GM12892 (cell line): ENCODE measurements at regions not wholly inside any gene's neighbourhood (a gene's known extent, or its start where the extent isn't known, plus 50 kb on each side); places are given as distances from the start of the nearest gene placed in this dataset.
"Not testable (repeated sequence)": the region's sequence is repeated elsewhere in the genome, so short reads cannot be mapped to it uniquely, and the experiment has no call there.

ENCODE experiments used
- DNase-seq: peaks from one replicate; pipeline ENCODE4 v3.0.0; 2011; ENCODE audit not compliant: insufficient read length
- FAIRE-seq: peaks from 2 replicates; lab custom pipeline; 2011; peaks lifted over from hg19 to GRCh38; lab: Jason Lieb, UNC
- POLR2A ChIP-seq: IDR thresholded peaks from 2 replicates; pipeline ENCODE4 v1.6.1; 2011; ENCODE audit warnings: low read depth, low read length, control low read depth

DNA sequence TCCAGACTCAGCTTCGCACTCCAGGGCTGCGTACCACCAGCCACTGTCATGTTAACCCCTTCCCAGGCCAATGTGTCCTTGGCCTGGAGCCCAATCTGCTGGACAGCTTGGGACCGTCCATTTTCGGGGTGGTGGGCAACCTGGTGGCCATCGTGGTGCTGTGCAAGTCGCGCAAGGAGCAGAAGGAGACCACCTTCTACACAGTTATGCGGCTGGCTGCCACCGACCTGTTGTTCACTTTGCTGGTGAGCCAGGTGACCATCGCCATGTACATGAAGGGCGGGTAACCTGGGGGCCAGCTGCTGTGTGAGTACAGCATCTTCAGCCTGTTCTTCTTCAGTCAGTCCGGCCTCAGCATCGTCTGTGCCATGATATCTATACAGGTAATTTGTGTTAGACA lies 90.3 kb upstream of the ZNG1F start:
- DNase-seq, FAIRE-seq: not testable (repeated sequence)

DNA sequence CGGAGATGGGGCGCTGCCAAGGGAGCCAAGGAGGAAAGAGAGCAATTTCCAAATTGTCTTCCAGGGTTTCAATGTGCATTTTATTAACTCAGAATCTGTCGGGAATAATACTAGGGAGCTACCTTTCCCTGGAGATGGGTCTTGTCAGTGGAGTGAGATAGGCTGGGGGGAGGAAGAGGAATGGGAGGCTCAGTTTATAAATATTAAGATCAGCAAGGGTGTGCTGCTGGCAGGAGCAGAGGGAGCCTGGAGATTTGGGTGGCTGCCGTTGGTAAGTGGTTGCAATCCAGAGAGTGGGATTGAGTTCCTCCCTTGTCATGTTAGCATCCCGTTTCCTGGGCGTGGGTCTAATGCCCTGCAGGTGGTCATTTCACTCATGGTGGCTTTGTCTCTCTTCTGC lies 89.9 kb upstream of the ZNG1F start:
- DNase-seq, FAIRE-seq: not testable (repeated sequence)

DNA sequence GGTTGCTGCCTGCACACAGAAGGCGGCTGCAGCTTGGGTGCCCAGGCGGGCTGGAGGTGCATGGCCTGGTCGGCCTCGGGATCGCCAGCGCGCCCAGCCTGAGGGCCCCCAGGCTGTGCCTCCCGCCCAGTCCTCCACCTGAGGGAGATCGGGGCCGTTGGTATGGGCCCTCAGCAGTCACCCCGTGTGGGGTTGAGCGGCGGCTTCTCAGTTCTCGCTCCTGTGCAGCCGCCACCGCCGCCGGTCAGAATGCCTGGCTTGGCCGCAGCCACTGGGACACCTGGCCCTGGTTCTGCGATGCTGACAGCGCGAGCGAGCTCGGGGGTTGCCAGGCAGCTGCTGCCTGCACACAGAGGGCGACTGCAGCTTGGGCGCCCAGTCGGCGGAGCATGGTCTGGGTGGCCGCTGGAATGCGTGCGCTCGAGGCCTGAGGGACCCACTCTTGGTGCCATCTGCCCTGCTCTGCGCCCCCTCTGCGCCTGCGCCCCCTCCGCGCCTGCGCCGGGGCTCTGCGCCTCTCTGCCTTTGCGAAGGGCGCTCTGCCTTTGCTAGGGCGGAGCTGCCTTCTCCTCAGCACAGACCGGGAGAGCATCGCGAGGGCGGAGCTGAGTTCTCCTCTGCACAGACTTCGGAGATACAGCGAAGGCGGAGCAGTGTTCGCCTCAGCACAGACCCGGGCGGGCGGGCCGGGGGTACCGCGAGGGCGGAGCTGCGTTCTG lies 84.6 kb upstream of the ZNG1F start:
- TF ChIP-seq POLR2A: peak; percentile 27; the same call in 1 of the 2 replicates
- FAIRE-seq: not testable (repeated sequence)
- peak; percentile 38 for DNase-seq

DNA sequence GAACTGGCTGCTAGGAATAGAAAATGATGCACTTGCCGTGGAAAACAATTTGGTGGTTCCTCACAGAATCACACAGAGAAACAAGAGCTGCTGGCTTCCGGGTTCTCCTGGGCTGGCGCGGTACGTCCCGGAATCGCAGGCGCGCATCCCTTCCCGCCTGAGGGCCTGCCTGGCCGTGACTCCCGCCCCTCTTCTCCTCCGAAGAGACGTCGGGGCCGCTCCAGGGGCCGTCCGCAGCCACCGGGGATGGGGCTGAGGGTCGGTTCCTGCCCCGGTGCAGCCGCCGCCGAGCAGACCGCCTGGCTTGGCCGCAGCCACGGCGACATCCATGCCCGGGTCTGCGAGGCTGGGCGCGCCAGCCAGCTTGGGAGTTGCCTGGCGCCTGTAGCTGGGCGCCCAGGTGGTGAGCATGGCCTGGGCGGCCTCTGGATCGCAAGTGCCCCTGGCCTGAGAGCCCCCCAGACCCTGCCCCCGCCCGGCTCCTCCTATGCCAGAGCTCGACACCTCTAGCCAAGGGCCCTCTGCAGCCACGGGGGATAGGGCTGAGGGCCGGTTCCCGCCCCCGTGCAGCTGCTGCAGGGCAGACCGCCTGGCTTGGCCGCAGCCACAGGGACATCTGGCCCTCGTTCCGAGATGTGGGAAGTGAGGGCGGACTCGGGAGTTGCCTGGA lies 83.9 kb upstream of the ZNG1F start:
- not testable (repeated sequence) for DNase-seq, FAIRE-seq

DNA sequence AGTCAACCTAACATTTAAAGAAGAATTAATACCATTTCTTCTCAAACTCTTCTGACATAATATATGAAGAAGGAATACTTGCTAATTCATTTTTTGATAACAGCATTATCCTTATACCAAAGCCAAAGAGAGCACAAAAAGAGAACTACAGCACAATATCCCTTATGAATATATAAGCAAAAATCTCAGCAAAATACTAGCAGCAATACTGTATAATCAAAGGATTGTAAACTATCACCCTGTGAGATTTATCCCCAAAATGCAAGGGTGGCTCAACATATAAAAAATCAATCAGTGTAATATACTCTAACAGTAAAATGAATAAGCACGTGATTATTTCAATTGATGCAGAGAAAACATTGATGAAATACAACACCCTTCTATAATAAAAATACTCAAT lies 81.9 kb upstream of the ZNG1F start:
- not testable (repeated sequence) for DNase-seq, FAIRE-seq

DNA sequence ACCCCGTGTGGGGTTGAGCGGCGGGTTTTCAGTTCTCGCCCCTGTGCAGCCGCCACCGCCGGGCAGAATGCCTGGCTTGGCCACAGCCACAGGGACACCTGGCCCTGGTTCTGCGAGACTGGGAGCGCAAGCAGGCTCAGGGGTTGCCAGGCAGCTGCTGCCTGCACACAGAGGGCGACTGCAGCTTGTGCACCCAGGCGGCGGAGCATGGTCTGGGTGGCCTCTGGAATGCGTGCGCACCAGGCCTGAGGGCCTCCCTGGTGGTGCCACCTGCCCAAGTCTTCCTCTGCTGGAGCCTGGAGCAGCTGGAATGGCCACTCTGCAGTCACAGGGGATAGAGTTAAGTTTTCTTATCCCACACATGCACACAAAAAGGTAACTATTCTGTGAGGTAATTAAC lies 80.4 kb upstream of the ZNG1F start:
- DNase-seq, FAIRE-seq: not testable (repeated sequence)

DNA sequence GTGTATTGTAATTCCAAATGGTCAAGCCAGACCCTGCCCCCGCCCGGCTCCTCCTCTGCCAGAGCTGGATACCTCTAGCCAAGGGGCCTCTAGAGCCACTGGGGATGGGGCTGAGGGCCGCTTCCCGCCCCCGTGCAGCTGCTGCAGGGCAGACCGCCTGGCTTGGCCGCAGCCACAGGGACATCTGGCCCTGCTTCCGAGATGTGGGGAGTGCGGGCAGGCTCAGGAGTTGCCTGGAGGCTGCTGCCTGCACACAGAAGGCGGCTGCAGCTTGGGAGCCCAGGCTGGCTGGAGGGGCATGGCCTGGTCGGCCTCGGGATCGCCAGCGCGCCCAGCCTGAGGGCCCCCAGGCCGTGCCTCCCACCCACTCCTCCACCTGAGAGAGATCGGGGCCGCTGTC lies 79.9 kb upstream of the ZNG1F start:
- not testable (repeated sequence) for DNase-seq, FAIRE-seq

DNA sequence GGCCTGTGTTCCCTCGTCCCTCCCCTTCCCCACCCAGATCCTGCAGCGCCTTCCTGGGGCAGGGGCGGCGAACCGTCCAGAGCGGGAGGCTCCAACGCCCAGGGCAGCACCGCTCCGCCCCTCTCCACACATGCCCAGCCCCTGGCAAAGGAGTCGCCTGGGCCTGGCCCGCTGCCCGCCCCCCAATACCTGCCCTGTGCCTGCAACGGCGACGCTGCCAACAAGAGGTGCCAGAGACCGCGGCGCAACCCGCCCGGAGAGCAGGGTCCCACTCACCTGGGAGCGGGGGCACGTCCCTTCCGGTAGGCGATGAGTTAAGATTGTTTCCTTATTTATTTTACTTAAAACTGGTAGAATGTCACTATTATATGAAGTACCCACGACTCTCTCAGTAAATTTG lies 77.5 kb upstream of the ZNG1F start:
- not testable (repeated sequence) for FAIRE-seq, DNase-seq

DNA sequence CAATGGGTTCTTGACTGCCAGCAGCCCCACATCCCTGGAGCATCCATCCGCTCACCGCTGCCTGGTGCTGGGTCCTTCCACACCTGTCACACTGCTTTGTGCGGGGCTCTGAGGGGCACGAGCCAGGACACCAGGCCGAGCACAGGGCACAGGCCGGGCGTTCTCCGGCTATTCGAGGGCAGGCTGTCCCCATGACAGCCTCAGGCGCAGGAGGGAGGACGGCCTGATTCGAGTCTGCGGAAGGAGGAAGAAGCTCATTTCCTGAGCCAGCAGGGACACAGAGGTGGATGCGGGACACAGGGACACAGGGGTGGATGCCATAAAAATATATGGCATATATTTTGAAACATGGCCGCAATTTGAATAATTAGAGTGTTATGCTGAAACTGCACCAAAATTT lies 76.9 kb upstream of the ZNG1F start:
- not testable (repeated sequence) for DNase-seq, FAIRE-seq

DNA sequence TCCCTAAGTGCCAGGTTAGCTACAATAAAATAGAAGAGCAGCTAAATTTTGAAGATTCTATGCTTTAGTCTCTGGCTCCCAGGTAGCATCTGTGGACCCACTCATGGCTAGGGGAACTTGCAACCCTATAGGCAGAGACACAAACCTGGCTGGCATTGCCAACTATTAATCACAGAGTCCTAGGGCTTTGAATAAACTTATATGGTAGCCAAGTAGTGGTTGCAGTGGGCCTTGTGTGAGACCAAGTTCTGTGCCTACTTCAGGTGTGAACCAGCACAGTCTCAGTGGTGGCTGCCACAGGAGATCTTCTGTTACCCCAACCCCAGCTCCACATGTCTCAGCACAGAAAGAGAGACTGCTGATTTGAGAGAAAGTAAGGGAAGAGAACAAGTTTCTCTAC lies 62.9 kb upstream of the ZNG1F start:
- not testable (repeated sequence) for DNase-seq, FAIRE-seq

DNA sequence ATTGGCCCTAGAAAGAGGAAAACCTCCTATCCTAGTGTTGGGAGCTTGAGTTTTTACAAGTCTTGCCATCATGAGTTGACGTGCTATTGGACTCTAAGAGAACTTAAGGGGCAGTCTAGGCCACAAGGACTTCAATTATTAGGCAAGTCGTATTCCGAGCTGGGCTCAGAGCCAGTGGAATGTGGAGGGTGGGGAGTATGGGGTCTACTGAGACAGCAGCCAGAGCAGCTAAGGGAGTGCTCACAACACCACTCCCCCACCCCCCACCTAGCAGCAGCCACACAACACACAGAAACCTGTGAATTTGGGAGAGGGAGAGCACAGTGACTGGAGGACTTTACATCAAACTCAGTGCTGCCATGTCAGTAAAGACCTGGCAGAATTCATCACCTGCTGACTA lies 62.0 kb upstream of the ZNG1F start:
- DNase-seq, FAIRE-seq: not testable (repeated sequence)

DNA sequence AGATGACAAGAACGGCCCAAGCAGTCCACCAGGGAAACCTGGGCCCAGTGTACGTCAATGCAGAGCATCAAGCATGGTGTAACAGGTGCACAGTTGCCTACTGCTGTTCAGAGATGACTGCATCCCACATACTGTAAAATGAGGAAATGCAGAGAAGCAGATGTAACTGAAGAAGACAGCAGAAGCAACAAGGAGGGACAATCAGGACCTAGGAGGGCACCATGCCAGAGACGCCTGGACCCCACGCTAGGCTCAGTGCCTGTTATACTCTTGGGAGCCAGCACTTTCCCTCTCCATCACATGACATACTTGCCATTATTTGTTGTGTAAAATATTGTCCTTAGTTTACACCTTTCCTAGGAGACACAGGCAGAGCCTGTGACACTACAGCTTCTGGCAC lies 57.6 kb upstream of the ZNG1F start:
- DNase-seq, FAIRE-seq: not testable (repeated sequence)
